GM21825 (cell line): ENCODE measurements at regions not wholly inside any gene's neighbourhood (a gene's known extent, or its start where the extent isn't known, plus 50 kb on each side); places are given as distances from the start of the nearest gene placed in this dataset.
"Not testable (repeated sequence)": the region's sequence is repeated elsewhere in the genome, so short reads cannot be mapped to it uniquely, and the experiment has no call there.

Experiments
- ATAC-seq: cut with Tn5 transposase; IDR thresholded peaks from one replicate; pipeline ENCODE4 v1.9.1; 2021; ENCODE audit warnings: mild to moderate bottlenecking, moderate library complexity; ENCODE audit not compliant: unreplicated experiment

DNA sequence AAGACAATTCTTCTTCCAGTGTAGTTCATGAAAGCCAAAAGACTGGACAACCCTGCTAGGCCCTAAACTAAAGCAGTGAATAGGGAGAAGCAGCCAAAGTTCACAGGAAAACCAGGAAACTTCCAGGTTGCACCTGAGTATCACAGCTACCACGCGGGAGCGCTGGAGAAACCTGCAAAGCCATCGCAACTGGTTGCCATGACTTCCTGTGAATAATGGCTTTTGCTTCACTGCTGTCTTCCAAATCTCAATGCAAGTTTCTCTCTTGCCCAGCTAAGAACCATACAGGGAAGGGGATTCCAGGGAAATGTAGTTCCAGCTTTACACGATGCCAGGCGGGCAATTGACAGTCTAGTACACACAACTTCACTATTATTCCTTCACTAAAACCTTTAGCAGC lies 114.1 kb downstream of the GXYLT1 start:
- ATAC-seq, result no peak

GRCh38 chr12:42027546-42027945 lies 117.1 kb downstream of the GXYLT1 start:
- ATAC-seq, result no peak

GRCh38 chr12:42024495-42024830 lies 120.2 kb downstream of the GXYLT1 start:
- ATAC-seq, result no peak

- ATAC-seq, result peak; percentile 89
Measured at GRCh38 chr12:42023733-42024494, 120.8 kb downstream of the GXYLT1 start.

DNA sequence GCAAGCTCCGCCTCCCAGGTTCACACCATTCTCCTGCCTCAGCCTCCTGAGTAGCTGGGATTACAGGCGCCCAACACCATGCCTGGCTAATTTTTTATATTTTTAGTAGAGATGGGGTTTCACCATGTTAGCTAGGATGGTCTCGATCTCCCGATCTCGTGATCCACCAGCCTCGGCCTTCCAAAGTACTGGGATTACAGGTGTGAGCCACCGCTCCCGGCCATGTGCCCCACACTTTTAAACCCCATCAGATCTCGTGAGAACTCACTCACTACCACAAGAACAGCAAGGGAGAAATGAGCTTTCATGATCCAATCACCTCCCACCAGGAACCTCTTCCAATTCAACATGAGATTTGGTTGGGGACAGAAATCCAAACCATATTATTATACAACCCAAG lies 122.7 kb downstream of the GXYLT1 start:
- not testable (repeated sequence) for ATAC-seq

DNA sequence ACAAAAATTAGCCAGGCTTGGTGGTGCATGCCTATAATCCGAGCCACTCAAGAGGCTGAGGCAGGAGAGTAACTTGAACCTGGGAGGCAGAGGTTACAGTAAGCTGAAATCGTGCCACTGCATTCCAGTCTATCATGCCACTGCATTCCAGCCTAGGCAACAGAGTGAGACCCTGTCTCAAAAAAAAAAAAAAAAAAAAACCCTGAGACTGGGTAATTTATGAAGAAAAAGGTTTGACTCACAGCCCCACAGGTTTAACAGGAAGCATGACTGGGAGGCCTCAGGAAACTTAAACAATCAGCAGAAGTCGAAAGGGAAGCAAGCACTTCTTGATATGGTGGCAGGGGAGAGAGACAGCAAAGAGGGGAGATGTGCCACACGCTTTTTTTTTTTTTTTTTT lies 123.2 kb downstream of the GXYLT1 start:
- ATAC-seq, result no peak

DNA sequence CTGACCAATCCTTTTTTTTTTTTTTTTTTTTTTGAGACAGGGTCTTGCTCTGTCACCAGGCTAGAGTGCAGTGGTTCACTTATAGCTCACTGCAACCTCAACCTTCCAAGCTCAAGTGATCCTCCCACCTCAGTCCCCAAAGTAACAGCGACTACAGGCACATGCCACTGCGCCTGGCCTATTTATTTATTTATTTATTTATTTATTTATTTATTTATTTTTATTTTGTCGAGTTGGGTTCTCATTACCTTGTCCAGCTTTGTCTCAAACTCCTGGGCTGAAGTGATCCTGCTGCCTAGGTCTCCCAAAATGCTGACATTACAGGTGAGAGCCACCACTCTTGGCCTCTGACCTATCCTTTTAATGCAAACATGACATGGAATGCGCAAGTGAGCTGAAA lies 124.4 kb downstream of the GXYLT1 start:
- no peak for ATAC-seq

- ATAC-seq, result no peak
Measured at GRCh38 chr12:42019746-42020145, 124.9 kb downstream of the GXYLT1 start.

DNA sequence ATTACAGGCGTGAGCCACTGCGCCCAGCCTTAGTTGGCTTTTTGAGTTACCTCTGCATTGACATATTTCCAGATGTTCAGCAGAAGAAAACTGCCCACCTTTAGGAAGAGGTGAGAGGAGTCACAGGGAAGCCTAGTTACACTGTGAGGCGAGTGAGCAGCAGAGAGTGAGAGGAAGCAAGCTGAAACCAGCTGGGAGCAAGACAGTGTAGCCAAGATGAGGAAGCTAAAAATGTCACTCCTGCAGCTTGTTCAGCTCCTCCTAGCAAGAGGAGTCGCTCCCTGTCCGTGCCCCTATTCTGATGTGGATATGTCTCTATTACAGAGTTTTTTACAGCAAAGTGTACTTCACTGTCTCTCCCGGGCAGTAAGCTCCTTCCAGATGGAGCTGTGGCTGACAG lies 127.6 kb downstream of the GXYLT1 start:
- no peak for ATAC-seq

DNA sequence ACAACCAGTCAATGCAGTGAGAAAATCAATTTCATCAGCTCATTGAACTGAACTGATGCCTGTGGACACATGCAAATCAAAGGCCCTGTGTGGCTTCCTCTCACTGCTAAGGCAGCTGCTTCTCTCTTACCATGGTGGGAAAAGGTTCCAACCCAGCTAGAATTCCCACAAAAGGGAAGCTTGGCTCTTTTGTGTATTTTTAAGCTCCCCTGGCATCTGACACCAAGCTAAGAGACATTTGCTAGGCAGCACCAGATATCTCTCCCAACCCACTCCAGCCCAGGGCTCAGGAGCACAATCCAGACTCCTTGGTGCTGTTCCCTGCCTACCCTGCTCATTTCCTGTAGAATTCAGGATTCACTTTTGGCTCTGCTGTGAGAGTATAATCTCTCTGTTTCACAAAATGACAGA lies 129.6 kb downstream of the GXYLT1 start:
- ATAC-seq, result no peak

GRCh38 chr12:42012501-42012900 lies 132.2 kb downstream of the GXYLT1 start:
- not testable (repeated sequence) for ATAC-seq

GRCh38 chr12:42010715-42011114 lies 134.0 kb downstream of the GXYLT1 start:
- ATAC-seq, result no peak

DNA sequence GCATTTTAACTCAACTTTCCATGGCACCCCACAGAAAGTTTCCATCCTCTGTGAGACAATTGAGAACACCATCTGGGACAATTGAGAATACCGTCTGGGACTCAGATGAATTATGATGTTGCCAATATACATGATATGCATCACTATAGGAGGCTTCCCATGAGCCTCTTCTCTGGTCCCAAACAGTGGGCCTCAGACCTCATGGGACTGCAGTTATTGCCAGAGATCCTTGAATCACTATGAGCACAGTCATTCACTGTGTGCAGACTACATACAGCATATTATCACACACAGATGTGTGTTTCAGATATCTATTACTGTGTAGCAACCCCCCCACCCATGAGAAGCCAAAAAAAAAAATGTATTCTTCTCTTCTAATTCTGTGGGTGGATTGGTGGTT lies 134.4 kb downstream of the GXYLT1 start:
- ATAC-seq, result no peak

DNA sequence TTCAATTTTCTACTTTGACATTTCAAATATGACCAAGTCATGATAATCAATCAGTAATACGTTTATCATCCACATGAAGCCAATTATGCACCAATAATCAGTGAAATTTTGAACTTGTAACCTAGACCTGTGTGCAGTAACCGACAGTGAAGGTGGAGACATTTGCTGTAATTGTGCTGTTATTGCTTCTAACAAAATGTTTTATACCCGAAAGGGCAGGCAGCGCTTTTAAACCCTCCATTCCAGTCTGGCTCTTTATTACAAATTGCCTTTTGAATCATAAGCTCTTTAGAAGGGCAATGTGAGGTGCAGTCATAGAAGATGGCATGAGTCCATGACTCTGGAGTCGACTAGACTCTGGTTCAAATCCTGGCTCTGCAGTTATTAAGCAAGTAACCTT lies 135.7 kb downstream of the GXYLT1 start:
- no peak for ATAC-seq

- no peak for ATAC-seq
Measured at GRCh38 chr12:42003031-42003430, 141.6 kb downstream of the GXYLT1 start.

DNA sequence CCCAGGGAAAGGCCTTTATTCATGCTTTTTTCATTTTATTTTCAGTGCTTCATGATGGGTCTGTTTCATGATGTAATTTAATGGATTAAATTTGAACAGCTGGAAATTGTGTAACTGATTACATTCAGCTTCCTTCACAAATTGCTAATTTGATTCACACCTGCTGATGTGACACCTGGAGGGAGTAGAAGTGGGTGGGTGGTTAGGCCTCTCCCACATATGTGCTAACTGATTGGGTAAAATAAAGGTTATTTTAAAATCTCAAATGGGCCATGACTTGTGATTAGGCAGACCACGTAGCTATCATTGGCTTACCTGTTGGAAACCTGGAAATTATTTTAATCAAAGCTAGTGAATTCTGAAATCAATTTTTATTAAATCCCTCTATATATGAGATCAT lies 142.1 kb downstream of the GXYLT1 start:
- no peak for ATAC-seq

- no peak for ATAC-seq
Measured at GRCh38 chr12:41998436-41998835, 146.2 kb downstream of the GXYLT1 start.

DNA sequence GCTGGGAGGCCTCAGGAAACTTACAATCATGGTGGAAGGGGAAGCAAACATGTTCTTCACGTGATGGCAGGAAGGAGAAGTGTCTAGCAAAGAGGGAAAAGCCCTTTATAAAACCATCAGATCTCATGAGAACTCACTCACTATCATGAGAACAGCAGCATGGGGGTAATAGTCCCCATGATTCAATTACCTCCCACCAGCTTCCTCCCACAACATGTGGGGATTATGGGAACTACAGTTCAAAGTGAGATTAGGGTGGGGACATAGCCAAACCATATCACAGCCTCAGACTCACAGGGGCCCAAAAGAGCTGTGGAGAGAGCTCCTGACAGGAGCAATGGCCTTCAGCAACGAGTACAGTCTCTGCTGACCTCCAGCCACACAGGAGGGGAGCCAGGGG lies 151.4 kb downstream of the GXYLT1 start:
- ATAC-seq, result no peak

GRCh38 chr12:41992692-41993215 lies 151.9 kb downstream of the GXYLT1 start:
- no peak for ATAC-seq

DNA sequence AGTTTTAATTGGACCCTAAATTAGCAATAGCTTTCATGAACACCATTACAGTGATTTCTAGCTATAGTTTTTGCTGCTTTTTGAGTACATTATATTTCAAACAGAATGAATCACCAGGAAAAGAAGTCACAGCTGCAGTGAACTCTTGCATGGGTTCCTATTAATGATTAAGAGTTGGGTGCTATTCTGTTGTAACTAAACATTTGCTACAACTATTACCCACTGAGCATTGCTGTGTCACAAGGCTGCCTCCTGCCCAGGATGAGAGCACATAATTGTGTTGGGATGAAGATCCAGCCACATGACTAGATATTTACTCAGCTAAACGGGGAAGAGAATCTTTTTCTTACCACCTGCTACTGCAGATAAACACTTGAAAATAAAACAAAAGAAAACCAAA lies 152.7 kb downstream of the GXYLT1 start:
- ATAC-seq, result no peak

GRCh38 chr12:41988715-41989114 lies 156.0 kb downstream of the GXYLT1 start:
- ATAC-seq, result no peak

DNA sequence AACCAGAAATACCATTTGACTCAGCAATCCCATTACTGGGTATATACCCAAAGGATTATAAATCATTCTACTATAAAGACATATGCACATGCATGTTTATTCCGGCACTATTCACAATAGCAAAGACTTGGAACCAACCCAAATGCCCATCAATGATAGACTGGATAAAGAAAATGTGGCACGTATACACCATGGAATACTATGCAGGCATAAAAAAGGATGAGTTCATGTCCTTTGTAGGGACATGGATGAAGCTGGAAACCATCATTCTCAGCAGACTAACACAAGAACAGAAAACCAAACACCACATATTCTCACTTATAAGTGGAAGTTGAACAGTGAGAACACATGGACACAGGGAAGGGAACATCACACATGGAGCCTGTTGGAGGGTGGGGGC lies 158.2 kb downstream of the GXYLT1 start:
- not testable (repeated sequence) for ATAC-seq

DNA sequence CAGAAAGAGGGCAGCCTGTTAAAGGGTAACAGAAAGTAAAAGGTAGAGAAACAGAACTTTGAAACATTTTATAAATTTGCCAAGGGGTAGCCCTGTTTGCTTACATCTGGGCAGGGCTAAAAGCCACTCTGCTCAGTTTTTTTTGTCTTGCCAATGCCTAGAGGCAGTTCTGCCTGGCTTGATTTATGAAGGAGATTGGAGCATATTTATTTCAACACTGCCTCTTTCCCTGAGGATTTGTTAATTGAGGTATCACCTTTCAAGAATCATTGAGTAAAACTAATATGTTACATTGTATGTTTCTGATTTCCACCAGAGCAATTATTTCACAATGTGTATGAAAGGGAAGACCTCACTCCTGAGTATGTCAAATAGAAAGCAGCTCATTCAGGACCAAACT lies 160.8 kb downstream of the GXYLT1 start:
- ATAC-seq, result no peak
